Mesodermal cell (in vitro differentiated cells): ENCODE measurements at regions not wholly inside any gene's neighbourhood (a gene's known extent, or its start where the extent isn't known, plus 50 kb on each side); places are given as distances from the start of the nearest gene placed in this dataset.
"Not testable (repeated sequence)": the region's sequence is repeated elsewhere in the genome, so short reads cannot be mapped to it uniquely, and the experiment has no call there.

Source experiments
- H3K27ac ChIP-seq: 2 replicates; pipeline ENCODE4 v1.7.0; 2013; ENCODE audit warnings: mild to moderate bottlenecking, low read depth, low read length, moderate library complexity; ENCODE audit not compliant: severe bottlenecking
- H3K36me3 ChIP-seq: 2 replicates; pipeline ENCODE4 v1.7.1; 2013; ENCODE audit warnings: mild to moderate bottlenecking, low read length, moderate library complexity; ENCODE audit not compliant: control insufficient read depth, insufficient read depth
- H3K4me1 ChIP-seq: one replicate; pipeline ENCODE4 v1.7.1; 2013; ENCODE audit warnings: mild to moderate bottlenecking, low read length; ENCODE audit not compliant: insufficient read depth, control insufficient read depth, poor library complexity, severe bottlenecking
- H3K4me3 ChIP-seq: 2 replicates; pipeline ENCODE4 v1.7.0; 2013; ENCODE audit warnings: low read length, control low read depth, mild to moderate bottlenecking; ENCODE audit not compliant: insufficient read depth, poor library complexity, severe bottlenecking; ENCODE audit errors: extremely low read depth
- H3K9me3 ChIP-seq: 2 replicates; pipeline ENCODE4 v1.7.1; 2013; ENCODE audit warnings: mild to moderate bottlenecking, low read length, moderate library complexity; ENCODE audit not compliant: control insufficient read depth
- WGBS, 2 experiments: methylation state at CpG; one replicate each; pipeline ENCODE4 v1.1.5; 2013; ENCODE audit warnings: missing lambda C conversion rate in 2 of 2; ENCODE audit not compliant: insufficient coverage in 2 of 2; 5-methylcytosine and 5-hydroxymethylcytosine counted together

DNA sequence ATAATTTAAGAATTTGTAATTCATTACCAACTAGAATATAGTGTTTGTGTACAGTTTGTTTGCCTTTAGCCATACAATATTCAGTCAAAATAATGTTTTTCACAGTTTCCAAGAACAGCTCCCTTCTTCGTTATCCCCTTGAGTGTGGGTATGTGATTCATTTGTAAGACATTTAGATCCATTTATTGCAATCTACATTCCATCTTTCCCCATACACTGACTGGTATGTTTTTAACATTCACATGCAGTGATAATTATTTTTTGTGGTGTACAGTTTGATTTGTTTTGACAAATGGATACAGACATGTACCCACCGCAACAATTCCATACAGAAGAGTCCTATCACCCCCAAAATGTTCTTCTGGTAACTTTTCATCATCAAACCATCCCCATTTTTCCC lies 589.1 kb upstream of the ADAMTS5 start:
- no peak overlapping the region for H3K27ac ChIP-seq
- H3K4me1 ChIP-seq = no peaks in the 10 kb centered on the region
- H3K4me3 ChIP-seq = no peak overlapping the region
- no peaks in the 10 kb centered on the region for H3K36me3 ChIP-seq
- no CpG with 5 or more reads among the region's 2 CpGs for WGBS, 2 experiments
- no peaks in the 10 kb centered on the region for H3K9me3 ChIP-seq

GRCh38 chr21:27550287-27550686 lies 583.4 kb upstream of the ADAMTS5 start:
- Histone ChIP-seq H3K9me3 (no peaks in the 10 kb centered on the region), H3K27ac (no peak overlapping the region), H3K4me1 (no peaks in the 10 kb centered on the region), H3K36me3 (no peaks in the 10 kb centered on the region), H3K4me3 (no peak overlapping the region)

GRCh38 chr21:27548486-27548885 lies 581.6 kb upstream of the ADAMTS5 start:
- Histone ChIP-seq H3K36me3 (no peaks in the 10 kb centered on the region), H3K4me1 (no peaks in the 10 kb centered on the region), H3K9me3 (no peaks in the 10 kb centered on the region), H3K4me3 (no peak overlapping the region), H3K27ac (no peak overlapping the region)
- 92 to 95% methylated on average over 2 to 3 of the region's 4 CpGs for WGBS, 2 experiments

GRCh38 chr21:27545754-27546349 lies 579.0 kb upstream of the ADAMTS5 start:
- no CpG with 5 or more reads among the region's 4 CpGs for WGBS, 2 experiments
- no peaks in the 10 kb centered on the region for H3K36me3 ChIP-seq
- H3K27ac ChIP-seq = no peak overlapping the region
- H3K4me1 ChIP-seq = no peaks in the 10 kb centered on the region
- H3K4me3 ChIP-seq = no peak overlapping the region
- no peaks in the 10 kb centered on the region for H3K9me3 ChIP-seq

- not testable (repeated sequence) for H3K4me1 ChIP-seq, H3K36me3 ChIP-seq
- WGBS, 2 experiments = 83 to 100% methylated on average over 1 of the region's 1 CpG
These were observed 575.2 kb upstream of the ADAMTS5 start for GRCh38 chr21:27542126-27542525.

DNA sequence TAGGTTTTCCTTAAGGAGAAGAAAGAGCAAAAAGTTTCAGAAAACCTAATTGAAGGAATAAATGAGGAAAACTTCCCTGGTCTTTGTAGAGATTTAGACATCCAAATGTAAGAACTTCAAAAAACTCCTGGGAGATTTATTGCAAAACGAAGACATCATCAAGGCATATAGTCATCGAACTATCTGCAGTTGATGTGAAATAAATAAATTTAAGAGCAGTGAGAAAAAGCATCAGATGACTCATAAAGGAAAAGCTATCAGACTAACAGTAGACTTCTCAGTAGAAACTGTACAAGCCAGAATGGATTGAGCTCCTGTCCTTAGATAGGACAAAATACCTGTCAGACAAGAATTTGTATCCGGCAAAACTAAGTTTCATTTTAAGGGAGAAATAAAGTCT lies 569.4 kb upstream of the ADAMTS5 start:
- no peak overlapping the region for H3K4me3 ChIP-seq
- H3K27ac ChIP-seq = no peak overlapping the region
- 95 to 100% methylated on average over 1 to 3 of the region's 3 CpGs for WGBS, 2 experiments
- no peaks in the 10 kb centered on the region for H3K36me3 ChIP-seq
- no peaks in the 10 kb centered on the region for H3K9me3 ChIP-seq
- peaks cover 4% of the 10 kb centered on the region for H3K4me1 ChIP-seq

More at GRCh38 chr21:27542126-27542525, 575.2 kb upstream of the ADAMTS5 start:
- H3K9me3 ChIP-seq, H3K4me3 ChIP-seq, H3K27ac ChIP-seq: not testable (repeated sequence)

- H3K4me1 ChIP-seq = peaks cover 4% of the 10 kb centered on the region
- H3K4me3 ChIP-seq = no peak overlapping the region
- H3K27ac ChIP-seq = no peak overlapping the region
- H3K9me3 ChIP-seq = no peaks in the 10 kb centered on the region
- WGBS, 2 experiments = 100% methylated on average over 1 to 2 of the region's 4 CpGs
- H3K36me3 ChIP-seq = no peaks in the 10 kb centered on the region
These were observed 568.3 kb upstream of the ADAMTS5 start for GRCh38 chr21:27535188-27535587.

DNA sequence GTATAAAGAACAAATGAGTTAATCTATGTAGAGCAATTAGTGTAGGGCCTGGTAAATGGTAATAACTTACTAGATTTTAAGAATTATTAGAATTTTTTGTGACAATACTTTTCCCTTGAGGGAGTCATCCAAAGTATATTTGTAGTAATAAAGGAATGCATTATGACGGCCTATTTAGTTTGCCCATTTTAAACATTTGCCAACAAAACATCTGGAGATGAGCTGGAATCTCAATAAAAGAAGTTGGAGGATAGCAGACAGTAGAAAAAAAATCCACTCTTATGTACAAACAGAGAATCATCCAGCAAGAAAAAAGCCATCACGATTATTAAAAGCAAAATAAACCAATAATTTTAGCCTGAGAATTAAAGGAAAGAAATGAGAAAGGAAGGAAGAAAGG lies 567.3 kb upstream of the ADAMTS5 start:
- Histone ChIP-seq H3K4me3 (no peak overlapping the region), H3K4me1 (peaks cover 4% of the 10 kb centered on the region), H3K27ac (no peak overlapping the region), H3K36me3 (no peaks in the 10 kb centered on the region), H3K9me3 (no peaks in the 10 kb centered on the region)
- no CpG with 5 or more reads among the region's 2 CpGs for WGBS, 2 experiments

- H3K9me3 ChIP-seq = peaks cover 3% of the 10 kb centered on the region
- WGBS, 2 experiments = 88 to 90% methylated on average over 2 to 3 of the region's 6 CpGs
- H3K36me3 ChIP-seq = no peaks in the 10 kb centered on the region
- H3K4me1 ChIP-seq = peaks cover 4% of the 10 kb centered on the region
- no peak overlapping the region for H3K4me3 ChIP-seq
- no peak overlapping the region for H3K27ac ChIP-seq
These were observed 565.2 kb upstream of the ADAMTS5 start for GRCh38 chr21:27532076-27532475.

DNA sequence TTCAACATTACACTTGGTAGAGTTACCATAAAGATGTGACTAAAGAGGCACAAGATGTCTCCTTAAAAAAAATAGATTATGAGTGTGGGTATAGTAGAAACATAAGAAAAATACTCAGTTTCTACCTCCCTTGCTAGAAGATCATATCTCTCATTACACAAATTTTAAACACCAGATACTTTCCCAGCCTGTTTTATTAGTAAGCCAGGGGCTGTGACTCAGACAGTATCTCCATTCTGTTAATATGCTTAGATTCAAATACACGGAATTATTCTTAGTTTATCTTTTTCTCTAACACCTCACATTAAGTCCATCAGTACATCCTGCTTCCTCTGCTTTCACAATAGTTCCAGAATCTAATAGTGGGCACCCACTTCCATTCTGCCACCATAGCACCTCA lies 561.8 kb upstream of the ADAMTS5 start:
- H3K36me3 ChIP-seq = no peaks in the 10 kb centered on the region
- no peak overlapping the region for H3K4me3 ChIP-seq
- WGBS, 2 experiments = 100% methylated on average over 1 of the region's 1 CpG; no CpG with 5 or more reads in 1 of the 2 experiments
- H3K4me1 ChIP-seq = peaks cover 4% of the 10 kb centered on the region
- H3K9me3 ChIP-seq = peaks cover 3% of the 10 kb centered on the region
- H3K27ac ChIP-seq = no peak overlapping the region

GRCh38 chr21:27526451-27526850 lies 559.6 kb upstream of the ADAMTS5 start:
- H3K27ac ChIP-seq = no peak overlapping the region
- peaks cover 3% of the 10 kb centered on the region for H3K9me3 ChIP-seq
- H3K4me3 ChIP-seq = no peak overlapping the region
- 100% methylated on average over 1 of the region's 3 CpGs; no CpG with 5 or more reads in 1 of the 2 experiments for WGBS, 2 experiments
- H3K4me1 ChIP-seq = no peaks in the 10 kb centered on the region
- H3K36me3 ChIP-seq = no peaks in the 10 kb centered on the region
